Neural progenitor cell (in vitro differentiated cells): ENCODE measurements at regions not wholly inside any gene's neighbourhood (a gene's known extent, or its start where the extent isn't known, plus 50 kb on each side); places are given as distances from the start of the nearest gene placed in this dataset. TPM values are rescaled to one million over a fixed set of nuclear protein-coding genes. Genes with fewer than 3 reads are reported as not detected.

Experiments
- DNase-seq: peaks from one replicate; pipeline ENCODE4 v3.0.0-alpha.2; 2016; ENCODE audit warnings: low spot score
- H2AFZ ChIP-seq: fragments of 200-600 bp; sonication (generic); replicated peaks from 2 replicates; pipeline ENCODE4 v1.6.1; 2016; ENCODE audit warnings: antibody characterized with exemption
- H3F3A ChIP-seq: fragments of 200-600 bp; sonication (generic); 2 replicates; pipeline ENCODE4 v1.6.1; 2016; ENCODE audit warnings: antibody characterized with exemption, low read depth
- H3K27ac ChIP-seq: fragments of 200-600 bp; sonication (generic); 2 replicates; pipeline ENCODE4 v1.5.1; 2016; ENCODE audit warnings: mild to moderate bottlenecking
- H3K27me3 ChIP-seq: fragments of 200-600 bp; sonication (generic); 2 replicates; pipeline ENCODE4 v1.6.1; 2016; ENCODE audit warnings: mild to moderate bottlenecking, moderate library complexity
- H3K36me3 ChIP-seq: fragments of 200-600 bp; sonication (generic); 2 replicates; pipeline ENCODE4 v1.5.1; 2016
- H3K4me1 ChIP-seq: fragments of 200-600 bp; sonication (generic); 2 replicates; pipeline ENCODE4 v1.6.1; 2016; ENCODE audit warnings: mixed run types
- H3K4me2 ChIP-seq: fragments of 200-600 bp; sonication (generic); 2 replicates; pipeline ENCODE4 v1.6.1; 2016
- H3K4me3 ChIP-seq: fragments of 200-600 bp; sonication (generic); 2 replicates; pipeline ENCODE4 v1.5.1; 2016
- H3K79me2 ChIP-seq: fragments of 200-600 bp; sonication (generic); 2 replicates; pipeline ENCODE4 v1.6.1; 2016; ENCODE audit warnings: low read depth
- H3K9ac ChIP-seq: fragments of 200-600 bp; sonication (generic); 2 replicates; pipeline ENCODE4 v1.6.1; 2016
- H3K9me3 ChIP-seq: fragments of 200-600 bp; sonication (generic); 2 replicates; pipeline ENCODE4 v1.5.1; 2016; ENCODE audit warnings: low read depth
- H4K20me1 ChIP-seq: fragments of 200-600 bp; sonication (generic); 2 replicates; pipeline ENCODE4 v1.6.1; 2016; ENCODE audit warnings: low read depth
- H3K27ac Mint-ChIP-seq: 3 replicates; pipeline ENCODE4 v1.8.0; 2021; ENCODE audit warnings: mixed read lengths
- H3K27me3 Mint-ChIP-seq: 2 replicates; pipeline ENCODE4 v1.8.0; 2022; ENCODE audit warnings: low read depth, mild to moderate bottlenecking, inconsistent platforms, moderate library complexity, mixed read lengths; ENCODE audit not compliant: insufficient read depth
- H3K36me3 Mint-ChIP-seq: 3 replicates; pipeline ENCODE4 v1.8.0; 2021; ENCODE audit warnings: mixed read lengths
- H3K4me1 Mint-ChIP-seq: 3 replicates; pipeline ENCODE4 v1.8.0; 2021; ENCODE audit warnings: mixed read lengths
- H3K4me3 Mint-ChIP-seq: 3 replicates; pipeline ENCODE4 v1.8.0; 2021; ENCODE audit warnings: mild to moderate bottlenecking, moderate library complexity, mixed read lengths
- H3K9me3 Mint-ChIP-seq: 3 replicates; pipeline ENCODE4 v1.8.0; 2020; ENCODE audit warnings: mixed read lengths
- CTCF ChIP-seq: fragments of 200-600 bp; sonication (generic); IDR thresholded peaks from 2 replicates; pipeline ENCODE4 v1.5.1; 2017; ENCODE audit warnings: antibody characterized with exemption, mild to moderate bottlenecking
- EZH2 ChIP-seq: fragments of 200-600 bp; sonication (generic); IDR thresholded peaks from 2 replicates; pipeline ENCODE4 v1.6.1; 2017; ENCODE audit warnings: antibody characterized with exemption, mild to moderate bottlenecking, moderate library complexity
- EZH2phosphoT487 ChIP-seq: fragments of 200-600 bp; sonication (generic); IDR thresholded peaks from 2 replicates; pipeline ENCODE4 v1.6.1; 2017; ENCODE audit warnings: antibody characterized with exemption
- small RNA-seq: library from RNA; depleted of rRNA; stranded (forward); fragments of <200 nt; gene quantifications from one replicate; pipeline ENCODE3, GENCODE V24; 2015

DNA sequence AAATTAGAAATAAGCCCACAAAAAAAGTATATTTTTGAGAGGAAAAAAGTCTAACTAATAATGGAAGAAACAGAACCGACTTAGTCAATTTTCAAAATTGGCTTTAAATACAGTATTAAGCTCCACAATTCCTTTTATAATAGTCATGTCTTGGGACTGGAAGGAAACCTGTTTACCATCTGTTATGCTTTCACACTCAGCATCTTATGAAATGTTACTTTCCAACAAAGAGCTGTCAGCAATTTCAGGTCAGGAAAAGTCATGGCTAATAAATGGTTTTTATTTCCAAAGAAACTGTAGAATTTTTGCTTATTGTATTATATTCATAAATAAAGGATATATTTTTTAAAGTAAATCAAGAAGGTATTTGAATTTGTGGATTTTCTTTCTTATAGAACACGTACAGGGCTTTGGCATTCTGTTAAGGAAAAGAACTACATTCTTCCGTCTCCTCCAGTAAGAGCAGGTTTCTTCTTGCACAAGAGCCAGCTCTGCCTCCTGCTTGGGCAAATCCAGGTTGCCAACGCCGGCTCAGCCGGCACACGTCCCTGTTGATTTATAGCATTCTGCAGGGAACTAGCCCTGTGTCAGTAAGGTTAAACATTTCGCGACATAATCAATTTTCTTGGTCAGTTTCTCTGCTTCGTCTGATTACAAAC, 52.9 kb upstream of the GPR12 start:
- no peaks in the 10 kb centered on the region for H3K9me3 Mint-ChIP-seq
- no peaks in the 10 kb centered on the region for H3K36me3 Mint-ChIP-seq

GRCh38 chr13:26811581-26811980, 51.0 kb upstream of the GPR12 start:
- no peak overlapping the region for H3K9ac ChIP-seq
- H3K36me3 ChIP-seq = no peaks in the 10 kb centered on the region
- Mint-ChIP-seq H3K4me1 (peaks cover 11% of the 10 kb centered on the region), H3K27me3 (peaks cover 17% of the 10 kb centered on the region), H3K9me3 (peaks cover 13% of the 10 kb centered on the region), H3K36me3 (no peaks in the 10 kb centered on the region), H3K4me3 (no peak overlapping the region), H3K27ac (no peak overlapping the region)
- DNase-seq = no peak
- H3K79me2 ChIP-seq = no peaks in the 10 kb centered on the region
- H2AFZ ChIP-seq = no peak overlapping the region
- H4K20me1 ChIP-seq = no peaks in the 10 kb centered on the region
- H3F3A ChIP-seq = no peaks in the 10 kb centered on the region
- H3K27ac ChIP-seq = no peak overlapping the region
- H3K27me3 ChIP-seq = no peaks in the 10 kb centered on the region
- no peak overlapping the region for H3K4me2 ChIP-seq
- TF ChIP-seq EZH2phosphoT487 (no peak), EZH2 (no peak), CTCF (no peak)
- H3K4me3 ChIP-seq = no peak overlapping the region
- no peaks in the 10 kb centered on the region for H3K9me3 ChIP-seq
- H3K4me1 ChIP-seq = no peaks in the 10 kb centered on the region

More for the DNA sequence above, 52.9 kb upstream of the GPR12 start:
- no peak overlapping the region for H3K27ac Mint-ChIP-seq
- Histone ChIP-seq H3K79me2 (no peaks in the 10 kb centered on the region), H3K27ac (no peak overlapping the region), H3F3A (no peaks in the 10 kb centered on the region), H4K20me1 (no peaks in the 10 kb centered on the region), H3K27me3 (no peaks in the 10 kb centered on the region), H3K4me2 (no peak overlapping the region), H3K4me1 (no peaks in the 10 kb centered on the region), H2AFZ (no peak overlapping the region), H3K4me3 (no peak overlapping the region), H3K9me3 (no peaks in the 10 kb centered on the region), H3K9ac (no peak overlapping the region), H3K36me3 (no peaks in the 10 kb centered on the region)
- H3K27me3 Mint-ChIP-seq = peaks cover 19% of the 10 kb centered on the region
- H3K4me3 Mint-ChIP-seq = no peak overlapping the region
- peaks cover 19% of the 10 kb centered on the region for H3K4me1 Mint-ChIP-seq
- DNase-seq = no peak
- TF ChIP-seq EZH2 (no peak), EZH2phosphoT487 (no peak), CTCF (no peak)

Small RNA genes lying in the stretch of these regions (small RNA-seq; reads per million reads assigned to genes)
- not detected for gene RPS21P8
